ENCODE measurements at regions not wholly inside any gene's neighbourhood (a gene's known extent, or its start where the extent isn't known, plus 50 kb on each side); places are given as distances from the start of the nearest gene placed in this dataset.
"Not testable (repeated sequence)": the region's sequence is repeated elsewhere in the genome, so short reads cannot be mapped to it uniquely, and the experiment has no call there.

DNA sequence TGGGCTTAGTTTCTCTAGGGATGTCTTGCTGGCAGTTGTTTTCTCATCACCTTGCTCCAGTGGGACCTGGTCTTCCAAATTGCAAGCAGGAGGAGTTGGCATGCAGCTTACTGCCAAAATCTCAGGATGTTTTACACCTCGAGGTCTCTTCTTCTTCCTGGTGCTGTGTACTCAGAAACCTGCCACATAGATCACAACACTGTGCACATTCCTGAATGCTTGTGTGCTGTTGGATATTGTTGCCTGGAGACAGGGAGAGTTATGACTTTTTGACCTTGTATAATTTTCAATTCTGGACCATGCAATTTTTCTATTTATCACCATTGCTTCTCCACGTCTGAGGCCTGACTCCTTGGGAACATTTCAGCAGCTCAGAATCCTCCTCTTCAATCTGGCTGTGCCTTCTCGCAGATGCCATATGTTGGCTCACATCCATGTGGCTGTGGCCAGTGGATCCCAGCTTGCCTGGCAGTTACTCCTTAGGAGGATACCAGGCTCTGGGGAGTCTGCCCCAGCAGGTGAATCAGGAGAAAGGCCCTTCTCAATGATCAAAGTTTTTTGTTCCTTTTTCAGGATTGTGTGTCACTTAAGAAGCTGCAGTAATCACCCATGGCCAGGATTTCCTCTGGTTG lies 489.3 kb downstream of the TSN start:
- no peak for DNase-seq

DNA sequence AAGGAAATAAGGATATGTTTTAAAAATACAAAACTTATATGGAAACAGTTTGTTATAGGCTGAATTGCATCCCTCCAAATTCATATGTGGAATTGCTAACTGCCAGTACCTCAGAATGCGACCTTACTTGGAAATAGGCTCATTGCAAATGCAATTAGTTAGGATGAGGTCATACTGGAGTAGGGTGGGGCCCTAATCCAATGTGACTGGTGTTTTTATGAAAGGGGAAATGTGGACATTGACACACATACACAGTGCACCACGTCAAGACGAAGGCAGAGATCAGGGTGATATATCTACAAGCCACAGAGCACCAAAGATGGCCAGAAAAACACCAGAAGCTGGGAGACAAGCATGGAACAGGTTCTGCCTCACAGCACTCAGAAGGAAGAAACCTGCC lies 494.2 kb downstream of the TSN start:
- DNase-seq: no peak

- no peak for DNase-seq
Measured at GRCh38 chr2:122251158-122251557, 495.7 kb downstream of the TSN start.

GRCh38 chr2:122251566-122251965 lies 496.1 kb downstream of the TSN start:
- no peak for DNase-seq

DNA sequence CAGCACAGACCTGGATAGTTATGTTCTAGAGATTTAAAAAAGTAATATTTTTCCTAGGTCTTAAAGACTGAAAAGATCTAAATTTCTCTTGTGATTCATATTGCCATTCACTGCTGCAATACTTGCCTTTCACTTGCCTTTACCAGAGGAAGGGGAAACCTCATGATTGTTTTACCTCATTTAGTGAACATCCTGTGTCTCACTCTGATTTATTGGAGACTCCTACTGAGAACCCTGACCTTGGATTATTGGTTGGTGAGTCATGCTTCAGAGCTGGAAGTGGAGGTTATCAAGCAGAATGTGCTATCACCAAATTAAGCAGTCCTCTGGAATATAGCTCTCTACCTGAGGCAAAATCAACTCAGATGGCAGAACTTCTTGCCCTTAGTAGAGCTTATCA lies 500.5 kb downstream of the TSN start:
- no peak for DNase-seq

DNA sequence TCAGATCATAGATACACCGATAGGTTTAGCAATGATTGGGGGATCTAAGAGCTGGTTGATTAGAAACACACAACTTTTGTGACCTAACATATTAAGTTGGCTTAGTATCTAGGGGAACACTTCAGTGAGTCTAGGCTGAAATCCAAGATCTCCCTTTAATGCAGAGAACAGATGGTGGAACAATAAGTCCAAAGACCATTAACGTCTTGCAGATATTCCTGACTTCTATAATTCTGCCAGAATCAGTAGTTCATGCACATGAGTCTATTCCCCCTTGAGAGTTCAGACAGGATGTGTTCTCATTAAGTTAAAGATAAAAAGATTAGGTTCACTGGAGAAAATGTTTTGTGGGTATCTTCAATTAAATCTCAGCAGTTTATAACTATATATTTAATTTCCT lies 506.5 kb downstream of the TSN start:
- DNase-seq: no peak

- DNase-seq: no peak
Measured at GRCh38 chr2:122263746-122264145, 508.3 kb downstream of the TSN start.

DNA sequence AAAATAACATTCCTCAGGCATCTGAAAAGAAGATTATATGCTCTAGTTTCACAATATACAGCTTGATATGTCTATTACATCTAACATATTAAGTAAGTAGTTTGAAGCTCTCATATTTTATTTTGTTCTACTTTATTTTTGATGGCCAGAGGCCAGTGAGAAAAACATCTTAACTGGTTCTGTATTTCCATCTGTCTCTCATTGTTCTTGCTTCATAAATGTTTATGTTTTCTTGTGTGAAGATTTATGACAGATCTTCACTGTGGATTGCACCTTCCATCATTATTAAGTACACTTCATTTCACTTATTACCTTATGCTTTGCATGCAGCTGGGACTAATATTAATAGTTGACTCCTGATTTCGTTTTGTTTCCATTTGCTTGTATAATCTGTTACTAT lies 511.2 kb downstream of the TSN start:
- no peak for DNase-seq

DNA sequence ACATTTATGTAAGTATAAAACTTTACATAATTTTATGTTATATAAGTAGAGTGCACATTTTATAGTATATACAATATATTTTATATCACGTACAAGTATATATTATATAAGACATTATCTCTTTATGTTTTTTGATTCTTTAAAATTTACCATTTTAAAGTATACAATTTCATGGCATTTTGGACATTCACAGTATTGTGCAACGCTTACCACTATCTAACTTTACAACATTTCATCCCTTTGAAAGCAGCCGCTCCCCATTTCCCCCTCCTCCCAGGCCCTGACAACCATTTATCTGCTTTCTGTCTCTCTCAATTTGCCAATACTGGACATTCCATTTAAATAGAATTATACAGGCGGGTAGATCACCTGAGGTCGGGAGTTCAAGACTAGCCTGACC lies 512.5 kb downstream of the TSN start:
- DNase-seq: no peak

- DNase-seq: no peak
Measured at GRCh38 chr2:122273785-122274419, 518.5 kb downstream of the TSN start.

DNA sequence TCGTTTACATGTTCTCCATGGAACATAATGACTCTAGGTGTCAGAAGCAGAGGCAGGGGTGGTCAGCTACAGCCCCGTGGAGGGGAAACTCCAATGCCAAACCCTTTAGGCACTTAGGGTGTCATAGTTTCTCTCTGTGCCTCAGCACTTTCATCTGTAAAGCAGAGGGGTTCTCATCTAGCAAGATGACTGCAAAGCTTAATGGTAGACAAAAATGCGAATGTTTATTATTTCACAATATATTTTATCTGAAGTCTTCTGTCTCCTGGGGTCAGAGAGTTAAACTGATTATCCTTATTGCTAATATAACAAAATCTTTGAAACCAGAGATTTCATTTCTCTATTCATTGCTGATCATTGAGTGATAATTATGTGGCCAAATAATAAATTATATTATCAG lies 522.5 kb downstream of the TSN start:
- no peak for DNase-seq

GRCh38 chr2:122300758-122301157 lies 545.3 kb downstream of the TSN start:
- no peak for DNase-seq

GRCh38 chr2:122307763-122308162 lies 552.3 kb downstream of the TSN start:
- no peak for DNase-seq

GRCh38 chr2:122315306-122315705 lies 559.9 kb downstream of the TSN start:
- no peak for DNase-seq

- DNase-seq: no peak
Measured at GRCh38 chr2:122319539-122320132, 564.2 kb downstream of the TSN start.

GRCh38 chr2:122322815-122323214 lies 567.4 kb downstream of the TSN start:
- no peak for DNase-seq

DNA sequence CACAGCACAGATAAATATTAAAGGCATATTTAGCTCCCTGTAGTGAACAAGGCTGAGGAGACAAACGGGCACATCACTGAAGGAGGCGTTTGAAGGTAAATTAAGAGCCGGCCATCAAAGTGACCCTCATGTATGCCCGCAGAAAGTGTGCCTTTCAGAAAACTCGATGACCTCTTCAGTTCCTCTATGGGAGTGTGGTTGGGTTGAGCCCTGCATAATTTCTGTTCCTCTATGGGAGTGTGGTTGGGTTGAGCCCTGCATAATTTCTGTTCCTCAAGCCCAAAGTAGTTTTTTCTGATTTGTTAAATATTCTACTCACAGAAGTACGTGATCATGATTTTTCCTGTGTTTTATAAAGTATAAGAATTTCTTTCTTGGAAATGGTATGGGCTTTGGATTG lies 568.5 kb downstream of the TSN start:
- DNase-seq: no peak

- DNase-seq: no peak
Measured at GRCh38 chr2:122326471-122326870, 571.0 kb downstream of the TSN start.

DNA sequence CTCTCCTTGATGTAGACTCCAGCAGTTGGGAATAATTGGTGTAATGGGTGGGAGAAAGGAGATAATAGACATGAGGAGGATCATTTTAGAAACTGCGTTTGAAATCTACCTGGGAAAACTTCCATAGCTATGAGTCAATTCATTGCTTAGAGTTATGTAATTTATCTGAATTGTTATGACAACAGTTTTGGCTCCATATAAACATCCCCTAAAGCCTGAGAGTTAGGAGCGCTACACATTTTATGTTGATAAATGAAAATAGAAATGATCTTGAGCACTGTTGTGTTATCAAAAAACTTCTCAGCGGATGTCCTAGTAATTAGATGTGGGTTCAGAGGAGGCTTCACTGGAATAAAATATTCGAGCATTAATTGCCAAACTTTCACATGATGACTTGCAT lies 573.4 kb downstream of the TSN start:
- no peak for DNase-seq

GRCh38 chr2:122329278-122329677 lies 573.8 kb downstream of the TSN start:
- DNase-seq: no peak

DNA sequence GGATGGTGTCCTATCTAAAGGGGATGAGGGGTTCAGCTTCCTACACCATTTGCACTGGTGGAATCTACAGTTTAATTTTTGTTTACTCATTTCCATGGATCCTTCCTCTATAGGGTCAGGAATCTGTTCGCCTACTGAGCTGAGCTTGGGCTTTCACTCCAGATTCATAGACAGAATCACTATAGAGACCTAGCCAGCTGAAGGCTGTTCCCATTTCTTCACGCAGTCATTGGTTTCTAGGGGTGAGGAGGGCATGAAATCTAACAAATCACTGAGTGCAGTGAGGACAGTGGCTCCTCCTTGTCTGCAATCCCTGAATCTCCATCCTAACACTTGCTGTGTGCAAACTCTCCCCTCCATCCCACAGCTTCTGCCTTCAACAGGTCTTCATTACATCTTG lies 578.5 kb downstream of the TSN start:
- DNase-seq: no peak

GRCh38 chr2:122338000-122338399 lies 582.5 kb downstream of the TSN start:
- DNase-seq: no peak

DNA sequence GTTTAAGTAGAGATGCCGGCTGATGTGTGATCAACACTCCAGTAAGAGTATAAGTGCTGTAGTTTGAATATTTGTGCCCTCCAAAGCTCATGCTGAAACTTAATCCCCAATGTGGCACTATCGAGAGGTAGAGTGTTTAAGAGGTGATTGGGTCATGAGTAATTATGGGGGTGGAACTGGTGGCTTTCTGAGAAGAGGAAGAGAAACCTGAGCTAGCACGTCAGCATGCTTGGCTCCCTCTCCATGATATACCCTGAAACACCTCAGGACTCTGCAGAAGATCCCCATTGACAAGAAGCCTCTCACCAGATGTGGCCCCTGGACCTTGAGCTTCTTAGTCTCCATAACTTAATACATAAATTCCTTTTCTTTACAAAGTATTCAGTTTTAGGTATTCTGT lies 584.8 kb downstream of the TSN start:
- DNase-seq: no peak

DNA sequence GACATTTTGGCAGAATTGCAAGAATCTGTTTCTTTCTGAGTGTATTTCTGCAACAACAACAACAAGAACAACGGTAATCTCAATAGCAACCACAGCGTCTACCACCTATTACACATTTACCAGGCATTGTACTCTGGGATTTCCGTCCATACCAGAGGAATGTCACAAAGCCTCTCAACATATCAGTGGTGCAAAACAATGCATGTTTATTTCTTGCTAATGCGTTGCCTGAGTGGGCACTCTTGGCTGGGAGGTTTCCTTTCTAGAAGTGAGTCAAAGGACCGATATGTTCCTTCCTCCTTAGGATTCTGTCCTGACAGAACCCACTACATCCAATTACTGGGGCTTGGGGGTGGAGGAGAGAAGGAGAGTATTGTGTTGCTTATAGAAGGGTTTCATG lies 585.6 kb downstream of the TSN start:
- DNase-seq: no peak

DNA sequence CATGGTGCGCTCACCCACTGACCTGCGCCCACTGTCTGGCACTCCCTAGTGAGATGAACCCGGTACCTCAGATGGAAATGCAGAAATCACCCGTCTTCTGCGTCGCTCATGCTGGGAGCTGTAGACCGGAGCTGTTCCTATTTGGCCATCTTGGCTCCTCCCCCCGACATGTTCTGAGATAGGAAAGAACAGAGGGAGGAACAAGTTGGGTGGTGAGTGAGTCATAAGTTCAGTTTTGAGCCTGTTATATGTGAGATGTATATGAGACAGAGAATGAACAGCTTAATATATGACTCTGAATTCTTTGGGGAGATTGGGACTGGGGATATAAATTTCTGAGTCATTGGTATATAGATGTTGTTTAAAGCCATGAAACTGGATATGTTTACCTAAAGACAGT lies 596.7 kb downstream of the TSN start:
- not testable (repeated sequence) for DNase-seq

All from NCI-H1417 treated with DMSO at 0.1 percent for 48 hours (cell line).